Psoas muscle (tissue), 7 donors: ENCODE measurements at regions not wholly inside any gene's neighbourhood (a gene's known extent, or its start where the extent isn't known, plus 50 kb on each side); places are given as distances from the start of the nearest gene placed in this dataset.
"Not testable (repeated sequence)": the region's sequence is repeated elsewhere in the genome, so short reads cannot be mapped to it uniquely, and the experiment has no call there.

Source experiments
- ATAC-seq, 4 donors: fragments of 200-7000 bp; cut with Tn5 transposase; one replicate each; pipeline ENCODE4 v1.9.1; 2020; ENCODE audit warnings: moderate library complexity in 3 of 4, mild to moderate bottlenecking in 2 of 4
- DNase-seq, 2 donors: peaks; one replicate each; pipeline ENCODE4 v3.0.0-alpha.2; 2020
- H3K27ac ChIP-seq: fragments of 200-600 bp; one replicate; pipeline ENCODE4 v1.8.0; 2022
- H3K27me3 ChIP-seq, 3 donors: fragments of 200-600 bp in 1 of 3; one replicate each; pipeline versions ENCODE4 v1.6.1 to v1.8.0; 2013 to 2022; ENCODE audit warnings: low read length in 2 of 3, mild to moderate bottlenecking in 2 of 3, moderate library complexity in 1 of 3; ENCODE audit not compliant: insufficient read depth in 3 of 3
- H3K36me3 ChIP-seq, 2 donors: fragments of 200-600 bp in 1 of 2; one replicate each; pipeline versions ENCODE4 v1.6.1 to v1.8.0; 2013 to 2022; ENCODE audit warnings: low read depth in 1 of 2, mild to moderate bottlenecking in 1 of 2, moderate library complexity in 1 of 2; ENCODE audit not compliant: insufficient read depth in 1 of 2
- H3K4me1 ChIP-seq: fragments of 200-600 bp; one replicate; pipeline ENCODE4 v1.8.0; 2022
- H3K4me3 ChIP-seq: fragments of 200-600 bp; one replicate; pipeline ENCODE4 v1.8.0; 2022; ENCODE audit warnings: mild to moderate bottlenecking
- H3K9me3 ChIP-seq: fragments of 200-600 bp; one replicate; pipeline ENCODE4 v1.8.0; 2022
- WGBS, 3 donors: extraction: QIAGEN DNeasy Blood & Tissue Kit; methylation state at CpG; one replicate each; pipeline versions ENCODE4 v1.1.6 to v1.1.7; 2013; 5-methylcytosine and 5-hydroxymethylcytosine counted together
- intact Hi-C, 2 donors: fragments of 100-400 bp; cut with DNase I; formaldehyde crosslinking; loops; one replicate each; pipeline versions ENCODE4 v1.11.0 to v1.14.2; 2022
- TF ChIP-seq, protein P1 (sequence below): fragments of 200-600 bp; IDR thresholded peaks from one replicate; pipeline ENCODE4 v1.8.0; 2022; ENCODE audit warnings: antibody characterized with exemption
- donor health status: healthy with polysubstance abuse.
- donor health status: DM: no; HTN: no; CAD: no; lungs with moderate emphysema.
- donor health status: Bipolar disorder and iron deficiency.
- donor health status: healthy.
- donor health status: DM: yes; HTN: yes; CAD: no.
- donor health status: DM: no; HTN: no; CAD: no.
- donor health status: DM: yes; HTN: yes; CAD: no.

GRCh38 chr16:11414815-11415775 is 69.8 kb downstream of the RMI2 start:
- Histone ChIP-seq H3K4me3 (no peak overlapping the region), H3K27me3 (no peaks in the 10 kb centered on the region), H3K36me3 (no peaks in the 10 kb centered on the region), H3K9me3 (no peaks in the 10 kb centered on the region), H3K4me1 (no peaks in the 10 kb centered on the region), H3K27ac (no peak overlapping the region)
- ATAC-seq (no peak), DNase-seq (no peak)
- intact Hi-C loops, result no loop called here
- 61 to 65% (median 63%) methylated on average over 21 of the region's 21 CpGs for WGBS, 3 donors
- TF ChIP-seq, protein P1, sequence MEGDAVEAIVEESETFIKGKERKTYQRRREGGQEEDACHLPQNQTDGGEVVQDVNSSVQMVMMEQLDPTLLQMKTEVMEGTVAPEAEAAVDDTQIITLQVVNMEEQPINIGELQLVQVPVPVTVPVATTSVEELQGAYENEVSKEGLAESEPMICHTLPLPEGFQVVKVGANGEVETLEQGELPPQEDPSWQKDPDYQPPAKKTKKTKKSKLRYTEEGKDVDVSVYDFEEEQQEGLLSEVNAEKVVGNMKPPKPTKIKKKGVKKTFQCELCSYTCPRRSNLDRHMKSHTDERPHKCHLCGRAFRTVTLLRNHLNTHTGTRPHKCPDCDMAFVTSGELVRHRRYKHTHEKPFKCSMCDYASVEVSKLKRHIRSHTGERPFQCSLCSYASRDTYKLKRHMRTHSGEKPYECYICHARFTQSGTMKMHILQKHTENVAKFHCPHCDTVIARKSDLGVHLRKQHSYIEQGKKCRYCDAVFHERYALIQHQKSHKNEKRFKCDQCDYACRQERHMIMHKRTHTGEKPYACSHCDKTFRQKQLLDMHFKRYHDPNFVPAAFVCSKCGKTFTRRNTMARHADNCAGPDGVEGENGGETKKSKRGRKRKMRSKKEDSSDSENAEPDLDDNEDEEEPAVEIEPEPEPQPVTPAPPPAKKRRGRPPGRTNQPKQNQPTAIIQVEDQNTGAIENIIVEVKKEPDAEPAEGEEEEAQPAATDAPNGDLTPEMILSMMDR, result no peak

- H3K27me3 ChIP-seq, result no peaks in the 10 kb centered on the region
- H3K4me1 ChIP-seq, result no peaks in the 10 kb centered on the region
- intact Hi-C loops, result no loop called here
- H3K27ac ChIP-seq, result no peak overlapping the region
- DNase-seq (no peak), ATAC-seq (no peak)
- TF ChIP-seq, protein P1, result no peak
- H3K4me3 ChIP-seq, result no peak overlapping the region
- no peaks in the 10 kb centered on the region for H3K36me3 ChIP-seq
- 85 to 89% (median 87%) methylated on average over 15 to 16 of the region's 16 CpGs for WGBS, 3 donors
- H3K9me3 ChIP-seq, result no peaks in the 10 kb centered on the region
Observed at GRCh38 chr16:11416228-11417001, 71.2 kb downstream of the RMI2 start.

GRCh38 chr16:11417487-11417886 is 72.2 kb downstream of the RMI2 start:
- DNase-seq (no peak), ATAC-seq (peak in 2 of 4 donors; percentile 17 to 35)
- Histone ChIP-seq H3K27ac (no peak overlapping the region), H3K9me3 (no peaks in the 10 kb centered on the region), H3K36me3 (no peaks in the 10 kb centered on the region), H3K4me3 (no peak overlapping the region), H3K4me1 (no peaks in the 10 kb centered on the region), H3K27me3 (no peaks in the 10 kb centered on the region)
- TF ChIP-seq, protein P1, result no peak
- intact Hi-C loops, result no loop called here
- WGBS, 3 donors, result 69 to 72% (median 70%) methylated on average over 9 to 10 of the region's 10 CpGs

GRCh38 chr16:11418506-11418905 is 73.2 kb downstream of the RMI2 start:
- Histone ChIP-seq H3K4me3 (no peak overlapping the region), H3K9me3 (no peaks in the 10 kb centered on the region), H3K27me3 (no peaks in the 10 kb centered on the region), H3K36me3 (no peaks in the 10 kb centered on the region), H3K27ac (no peak overlapping the region), H3K4me1 (no peaks in the 10 kb centered on the region)
- intact Hi-C loops, result no loop called here
- ATAC-seq (no peak), DNase-seq (no peak)
- WGBS, 3 donors, result 83 to 91% (median 90%) methylated on average over 4 of the region's 4 CpGs
- TF ChIP-seq, protein P1, result no peak

GRCh38 chr16:11420067-11420466 is 74.8 kb downstream of the RMI2 start:
- intact Hi-C loops, result loop anchor here in 1 of 2 donors (5.0 kb wide), 1 partner anchor 52 kb away; no protein-coding TSS in a partner anchor
- ATAC-seq, H3K4me3 ChIP-seq, H3K4me1 ChIP-seq, DNase-seq, H3K36me3 ChIP-seq, H3K27me3 ChIP-seq, H3K27ac ChIP-seq, H3K9me3 ChIP-seq: not testable (repeated sequence)
- WGBS, 3 donors, result 84 to 97% (median 89%) methylated on average over 4 of the region's 4 CpGs
